ENCODE measurements at regions not wholly inside any gene's neighbourhood (a gene's known extent, or its start where the extent isn't known, plus 50 kb on each side); places are given as distances from the start of the nearest gene placed in this dataset.

DNA sequence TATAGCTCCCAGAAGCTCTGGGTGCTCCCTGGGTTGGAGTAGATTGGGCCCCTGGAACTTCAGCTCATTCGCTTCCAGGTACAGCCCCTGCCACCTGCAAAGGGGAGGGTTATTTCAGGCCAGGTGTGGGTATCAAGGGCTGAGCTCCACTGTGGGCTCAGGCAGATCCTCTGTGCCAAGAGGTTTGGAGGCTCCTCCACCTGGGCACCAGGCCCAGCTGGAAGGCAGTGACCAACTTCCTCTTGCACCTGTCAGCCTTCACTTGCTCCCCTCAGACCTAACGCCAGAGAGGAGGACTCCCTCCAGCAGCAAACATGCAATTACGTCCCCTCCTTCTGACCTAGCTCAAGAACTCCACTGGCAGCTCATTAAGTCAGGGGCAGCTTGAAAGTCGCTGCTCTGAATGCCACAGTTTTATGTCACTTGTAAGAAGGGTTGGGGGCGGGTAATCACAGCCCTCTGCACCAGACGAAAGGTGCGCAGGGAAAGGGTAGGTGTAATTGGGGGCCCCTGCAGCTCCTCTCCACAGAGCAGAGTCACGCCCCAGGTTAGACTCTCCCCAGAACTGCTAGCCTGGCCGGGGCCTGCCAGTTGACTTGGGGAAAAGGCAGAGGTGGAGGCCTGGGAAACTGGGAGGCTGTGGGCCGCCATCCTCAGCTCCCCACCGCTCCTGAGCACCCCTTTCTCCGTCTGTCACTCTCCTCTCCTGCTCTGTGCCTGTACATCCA, 125.0 kb upstream of the TMPRSS2 start:
- DNase-seq (no peak), ATAC-seq (ENCODE audit: low FRiP score) (no peak)
- no peaks in the 10 kb centered on the region for H3K4me1 ChIP-seq (ENCODE audit: control insufficient read depth in 1 of 2, insufficient read depth in 2 of 2, low read length in 2 of 2)
- WGBS, 2 donors, result 93 to 97% methylated on average over 12 of the region's 12 CpGs
- H3K27ac ChIP-seq (ENCODE audit: low read depth in 1 of 2, low read length in 2 of 2), result no peak overlapping the region
- no peaks in the 10 kb centered on the region for H3K9me3 ChIP-seq (ENCODE audit: control insufficient read depth, low read length)
- H3K36me3 ChIP-seq (ENCODE audit: control insufficient read depth in 1 of 2, insufficient read depth in 2 of 2, low read length in 1 of 2), result no peaks in the 10 kb centered on the region
- intact Hi-C loops (cut with DNase I), result no loop called here
- no peak overlapping the region for H3K4me3 ChIP-seq (ENCODE audit: low read length in 2 of 2)
- no peaks in the 10 kb centered on the region for H3K27me3 ChIP-seq (ENCODE audit: control insufficient read depth in 1 of 2, insufficient read depth in 2 of 2, low read length in 1 of 2)

- no peak overlapping the region for H3K27ac ChIP-seq (ENCODE audit: low read depth in 1 of 2, low read length in 2 of 2)
- no peaks in the 10 kb centered on the region for H3K4me1 ChIP-seq (ENCODE audit: control insufficient read depth in 1 of 2, insufficient read depth in 2 of 2, low read length in 2 of 2)
- H3K36me3 ChIP-seq (ENCODE audit: control insufficient read depth in 1 of 2, insufficient read depth in 2 of 2, low read length in 1 of 2), result no peaks in the 10 kb centered on the region
- no peak overlapping the region for H3K4me3 ChIP-seq (ENCODE audit: low read length in 2 of 2)
- 90% methylated on average over 14 of the region's 14 CpGs for WGBS, 2 donors
- no peak for ATAC-seq (ENCODE audit: low FRiP score)
- no peaks in the 10 kb centered on the region for H3K9me3 ChIP-seq (ENCODE audit: control insufficient read depth, low read length)
- no peaks in the 10 kb centered on the region for H3K27me3 ChIP-seq (ENCODE audit: control insufficient read depth in 1 of 2, insufficient read depth in 2 of 2, low read length in 1 of 2)
- no peak for DNase-seq
- intact Hi-C loops (cut with DNase I), result no loop called here
Observed at GRCh38 chr21:41631564-41632461, 123.9 kb upstream of the TMPRSS2 start.

GRCh38 chr21:41630917-41631316, 123.0 kb upstream of the TMPRSS2 start:
- no peak for ATAC-seq (ENCODE audit: low FRiP score)
- Histone ChIP-seq H3K9me3 (ENCODE audit: control insufficient read depth, low read length) (no peaks in the 10 kb centered on the region), H3K4me1 (ENCODE audit: control insufficient read depth in 1 of 2, insufficient read depth in 2 of 2, low read length in 2 of 2) (no peaks in the 10 kb centered on the region), H3K4me3 (ENCODE audit: low read length in 2 of 2) (no peak overlapping the region), H3K27ac (ENCODE audit: low read depth in 1 of 2, low read length in 2 of 2) (no peak overlapping the region), H3K36me3 (ENCODE audit: control insufficient read depth in 1 of 2, insufficient read depth in 2 of 2, low read length in 1 of 2) (no peaks in the 10 kb centered on the region), H3K27me3 (ENCODE audit: control insufficient read depth in 1 of 2, insufficient read depth in 2 of 2, low read length in 1 of 2) (no peaks in the 10 kb centered on the region)
- intact Hi-C loops (cut with DNase I), result no loop called here
- WGBS, 2 donors, result 93 to 94% methylated on average over 17 of the region's 17 CpGs
- no peak for DNase-seq

DNA sequence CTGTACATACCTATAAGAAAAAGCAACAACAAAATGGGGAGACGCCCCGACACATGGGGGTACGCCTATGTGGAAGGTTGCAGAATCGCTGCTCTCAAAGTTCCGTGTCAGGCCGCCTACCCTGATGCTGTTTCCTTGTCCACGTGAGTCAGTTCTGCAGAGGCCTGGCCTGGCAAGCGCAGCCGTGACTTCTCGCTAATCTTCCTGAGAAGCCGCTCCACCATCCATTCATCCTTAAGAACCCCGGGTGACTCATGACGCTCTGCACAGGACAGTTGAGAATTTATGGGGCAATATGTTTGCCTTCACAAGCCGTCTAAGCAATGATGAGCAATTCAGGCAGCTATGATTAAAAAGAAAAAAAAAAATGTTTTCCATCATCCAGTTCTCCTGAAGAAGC, 122.3 kb upstream of the TMPRSS2 start:
- H3K27me3 ChIP-seq (ENCODE audit: control insufficient read depth in 1 of 2, insufficient read depth in 2 of 2, low read length in 1 of 2), result no peaks in the 10 kb centered on the region
- no peaks in the 10 kb centered on the region for H3K4me1 ChIP-seq (ENCODE audit: control insufficient read depth in 1 of 2, insufficient read depth in 2 of 2, low read length in 2 of 2)
- no peak for DNase-seq
- intact Hi-C loops (cut with DNase I), result no loop called here
- no peak overlapping the region for H3K27ac ChIP-seq (ENCODE audit: low read depth in 1 of 2, low read length in 2 of 2)
- ATAC-seq (ENCODE audit: low FRiP score), result no peak
- no peaks in the 10 kb centered on the region for H3K36me3 ChIP-seq (ENCODE audit: control insufficient read depth in 1 of 2, insufficient read depth in 2 of 2, low read length in 1 of 2)
- no peaks in the 10 kb centered on the region for H3K9me3 ChIP-seq (ENCODE audit: control insufficient read depth, low read length)
- 93 to 94% methylated on average over 14 of the region's 14 CpGs for WGBS, 2 donors
- no peak overlapping the region for H3K4me3 ChIP-seq (ENCODE audit: low read length in 2 of 2)

DNA sequence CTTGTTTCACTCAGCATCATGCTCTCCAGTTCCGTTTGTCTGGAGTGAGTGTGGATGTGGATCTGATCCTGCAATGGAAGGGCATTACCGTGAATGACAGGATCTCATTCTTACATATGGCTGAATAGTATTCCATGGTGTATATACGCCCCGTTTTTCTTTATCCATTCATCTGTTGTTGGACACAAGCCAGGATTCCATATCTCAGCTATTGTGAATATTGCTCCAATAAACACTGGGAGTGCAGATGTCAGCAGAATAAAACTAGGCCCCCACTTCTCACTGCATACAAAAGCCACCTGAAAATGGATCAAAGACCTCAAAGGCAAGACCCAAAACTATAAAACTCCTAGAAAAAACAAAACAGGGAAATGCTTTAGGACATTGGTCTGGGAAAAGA, 120.3 kb upstream of the TMPRSS2 start:
- DNase-seq (no peak), ATAC-seq (ENCODE audit: low FRiP score) (no peak)
- no peak overlapping the region for H3K27ac ChIP-seq (ENCODE audit: low read depth in 1 of 2, low read length in 2 of 2)
- H3K4me1 ChIP-seq (ENCODE audit: control insufficient read depth in 1 of 2, insufficient read depth in 2 of 2, low read length in 2 of 2), result no peaks in the 10 kb centered on the region
- WGBS, 2 donors, result 64 to 67% methylated on average over 4 of the region's 4 CpGs
- no peaks in the 10 kb centered on the region for H3K27me3 ChIP-seq (ENCODE audit: control insufficient read depth in 1 of 2, insufficient read depth in 2 of 2, low read length in 1 of 2)
- H3K36me3 ChIP-seq (ENCODE audit: control insufficient read depth in 1 of 2, insufficient read depth in 2 of 2, low read length in 1 of 2), result no peaks in the 10 kb centered on the region
- intact Hi-C loops (cut with DNase I), result no loop called here
- H3K4me3 ChIP-seq (ENCODE audit: low read length in 2 of 2), result no peak overlapping the region
- no peaks in the 10 kb centered on the region for H3K9me3 ChIP-seq (ENCODE audit: control insufficient read depth, low read length)

DNA sequence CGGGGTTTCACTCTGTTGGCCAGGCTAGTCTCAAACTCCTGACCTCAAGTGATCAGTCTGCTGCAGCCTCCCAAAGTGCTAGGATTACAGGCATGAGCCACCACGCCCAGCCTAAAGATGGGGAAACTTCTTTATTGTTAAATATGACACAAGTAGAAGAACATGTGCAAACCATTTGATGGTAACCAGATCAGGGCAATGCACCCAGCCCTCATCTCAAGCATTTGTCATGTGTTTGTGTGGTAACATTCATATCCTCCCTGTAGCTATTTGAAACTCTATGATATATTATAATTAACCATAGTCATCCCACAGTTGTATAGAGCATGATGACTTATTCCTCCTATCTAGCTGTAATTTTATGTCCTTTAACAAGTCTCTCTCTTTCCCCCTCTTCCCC, 119.5 kb upstream of the TMPRSS2 start:
- Histone ChIP-seq H3K4me1 (ENCODE audit: control insufficient read depth in 1 of 2, insufficient read depth in 2 of 2, low read length in 2 of 2) (no peaks in the 10 kb centered on the region), H3K27ac (ENCODE audit: low read depth in 1 of 2, low read length in 2 of 2) (no peak overlapping the region), H3K9me3 (ENCODE audit: control insufficient read depth, low read length) (no peaks in the 10 kb centered on the region), H3K4me3 (ENCODE audit: low read length in 2 of 2) (no peak overlapping the region), H3K36me3 (ENCODE audit: control insufficient read depth in 1 of 2, insufficient read depth in 2 of 2, low read length in 1 of 2) (no peaks in the 10 kb centered on the region), H3K27me3 (ENCODE audit: control insufficient read depth in 1 of 2, insufficient read depth in 2 of 2, low read length in 1 of 2) (no peaks in the 10 kb centered on the region)
- WGBS, 2 donors, result 97 to 98% methylated on average over 2 of the region's 2 CpGs
- DNase-seq, result no peak
- intact Hi-C loops (cut with DNase I), result no loop called here
- ATAC-seq (ENCODE audit: low FRiP score), result no peak

DNA sequence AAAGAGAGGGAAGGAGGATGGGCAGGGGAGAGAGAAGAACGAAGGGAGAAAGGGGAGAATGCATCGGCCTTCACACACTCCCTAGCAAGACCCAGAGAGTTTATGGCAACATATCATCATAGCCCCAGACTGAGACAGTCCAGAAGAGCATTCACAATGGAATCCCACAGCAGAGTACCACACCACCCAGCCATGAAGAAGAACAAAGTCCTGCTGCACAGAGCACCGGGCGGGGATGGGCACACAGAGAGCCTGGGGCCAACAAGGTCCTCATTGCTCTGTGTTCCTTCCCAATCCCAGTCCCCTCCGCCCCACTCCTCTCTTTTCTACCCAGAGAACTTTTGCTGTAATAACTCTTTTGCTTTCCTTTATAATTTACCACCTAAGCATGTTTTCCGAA, 118.1 kb upstream of the TMPRSS2 start:
- H3K27ac ChIP-seq (ENCODE audit: low read depth in 1 of 2, low read length in 2 of 2), result no peak overlapping the region
- no peaks in the 10 kb centered on the region for H3K27me3 ChIP-seq (ENCODE audit: control insufficient read depth in 1 of 2, insufficient read depth in 2 of 2, low read length in 1 of 2)
- 92% methylated on average over 6 of the region's 6 CpGs for WGBS, 2 donors
- no peaks in the 10 kb centered on the region for H3K36me3 ChIP-seq (ENCODE audit: control insufficient read depth in 1 of 2, insufficient read depth in 2 of 2, low read length in 1 of 2)
- DNase-seq (no peak), ATAC-seq (ENCODE audit: low FRiP score) (no peak)
- no peaks in the 10 kb centered on the region for H3K4me1 ChIP-seq (ENCODE audit: control insufficient read depth in 1 of 2, insufficient read depth in 2 of 2, low read length in 2 of 2)
- no peaks in the 10 kb centered on the region for H3K9me3 ChIP-seq (ENCODE audit: control insufficient read depth, low read length)
- H3K4me3 ChIP-seq (ENCODE audit: low read length in 2 of 2), result no peak overlapping the region
- intact Hi-C loops (cut with DNase I), result no loop called here

GRCh38 chr21:41625428-41625827, 117.5 kb upstream of the TMPRSS2 start:
- Histone ChIP-seq H3K36me3 (ENCODE audit: control insufficient read depth in 1 of 2, insufficient read depth in 2 of 2, low read length in 1 of 2) (no peaks in the 10 kb centered on the region), H3K9me3 (ENCODE audit: control insufficient read depth, low read length) (no peaks in the 10 kb centered on the region), H3K4me1 (ENCODE audit: control insufficient read depth in 1 of 2, insufficient read depth in 2 of 2, low read length in 2 of 2) (no peaks in the 10 kb centered on the region), H3K4me3 (ENCODE audit: low read length in 2 of 2) (no peak overlapping the region), H3K27me3 (ENCODE audit: control insufficient read depth in 1 of 2, insufficient read depth in 2 of 2, low read length in 1 of 2) (no peaks in the 10 kb centered on the region), H3K27ac (ENCODE audit: low read depth in 1 of 2, low read length in 2 of 2) (no peak overlapping the region)
- DNase-seq (no peak), ATAC-seq (ENCODE audit: low FRiP score) (no peak)
- WGBS, 2 donors, result 82 to 92% methylated on average over 4 of the region's 4 CpGs
- intact Hi-C loops (cut with DNase I), result no loop called here
